GM23338 (cell line): ENCODE measurements at regions not wholly inside any gene's neighbourhood (a gene's known extent, or its start where the extent isn't known, plus 50 kb on each side); places are given as distances from the start of the nearest gene placed in this dataset.

Experiments used
- ATAC-seq: fragments of 200-7000 bp; cut with Tn5 transposase; 3 replicates; pipeline ENCODE4 v1.9.1; 2020
- DNase-seq: peaks from one replicate; pipeline ENCODE4 v3.0.0-alpha.2; 2015; ENCODE audit warnings: low spot score
- H2AFZ ChIP-seq: fragments of 200-600 bp; sonication (generic); 2 replicates; pipeline ENCODE4 v1.8.0; 2016; ENCODE audit warnings: antibody characterized with exemption, mild to moderate bottlenecking, moderate library complexity
- H3F3A ChIP-seq: fragments of 200-600 bp; sonication (generic); replicated peaks from 2 replicates; pipeline ENCODE4 v1.8.0; 2017; ENCODE audit warnings: antibody characterized with exemption, mixed run types, low read depth
- H3K27ac ChIP-seq: fragments of 200-600 bp; sonication (generic); 2 replicates; pipeline ENCODE4 v1.6.1; 2016; ENCODE audit warnings: low read depth
- H3K27me3 ChIP-seq: fragments of 200-600 bp; sonication (generic); 2 replicates; pipeline ENCODE4 v1.8.0; 2016; ENCODE audit warnings: mild to moderate bottlenecking, mixed run types, moderate library complexity; ENCODE audit not compliant: insufficient read depth
- H3K36me3 ChIP-seq: fragments of 200-600 bp; sonication (generic); 2 replicates; pipeline ENCODE4 v1.8.0; 2016; ENCODE audit warnings: mild to moderate bottlenecking; ENCODE audit not compliant: insufficient read depth
- H3K4me1 ChIP-seq: fragments of 200-600 bp; sonication (generic); 2 replicates; pipeline ENCODE4 v1.8.0; 2016; ENCODE audit warnings: mild to moderate bottlenecking, moderate library complexity; ENCODE audit not compliant: insufficient read depth
- H3K4me2 ChIP-seq: fragments of 200-600 bp; sonication (generic); 2 replicates; pipeline ENCODE4 v1.7.1; 2017; ENCODE audit warnings: mixed run types
- H3K4me3 ChIP-seq: fragments of 200-600 bp; sonication (generic); 2 replicates; pipeline ENCODE4 v1.6.1; 2016; ENCODE audit warnings: mixed run types
- H3K79me2 ChIP-seq: fragments of 200-600 bp; sonication (generic); replicated peaks from 2 replicates; pipeline ENCODE4 v1.8.0; 2017; ENCODE audit warnings: mild to moderate bottlenecking; ENCODE audit not compliant: insufficient read depth
- H3K9me2 ChIP-seq: fragments of 200-600 bp; sonication (generic); 2 replicates; pipeline ENCODE4 v1.8.0; 2017; ENCODE audit not compliant: insufficient read depth
- H4K20me1 ChIP-seq: fragments of 200-600 bp; sonication (generic); replicated peaks from 2 replicates; pipeline ENCODE4 v1.8.0; 2017; ENCODE audit warnings: mild to moderate bottlenecking; ENCODE audit not compliant: insufficient read depth
- H3K27ac Mint-ChIP-seq: 2 replicates; pipeline ENCODE4 v1.8.0; 2020; ENCODE audit warnings: inconsistent platforms, mild to moderate bottlenecking, moderate library complexity, mixed read lengths
- H3K27me3 Mint-ChIP-seq: 3 replicates; pipeline ENCODE4 v1.8.0; 2022; ENCODE audit warnings: low read depth, mild to moderate bottlenecking, moderate library complexity, mixed read lengths, inconsistent platforms; ENCODE audit not compliant: insufficient read depth, poor library complexity
- H3K36me3 Mint-ChIP-seq: 3 replicates; pipeline ENCODE4 v1.8.0; 2021; ENCODE audit warnings: low read depth, mild to moderate bottlenecking, inconsistent platforms, moderate library complexity, mixed read lengths
- H3K4me1 Mint-ChIP-seq: 3 replicates; pipeline ENCODE4 v1.8.0; 2020; ENCODE audit warnings: mild to moderate bottlenecking, inconsistent platforms, mixed read lengths
- H3K4me3 Mint-ChIP-seq: 3 replicates; pipeline ENCODE4 v1.8.0; 2021; ENCODE audit warnings: moderate library complexity, mild to moderate bottlenecking, inconsistent platforms, mixed read lengths
- H3K9me3 Mint-ChIP-seq: 3 replicates; pipeline ENCODE4 v1.8.0; 2020; ENCODE audit warnings: moderate library complexity, mild to moderate bottlenecking, inconsistent platforms, mixed read lengths
- CREB1 ChIP-seq: fragments of 250-450 bp; sonication (Bioruptor Pico); IDR thresholded peaks from 2 replicates; pipeline ENCODE4 v1.5.0; 2020; ENCODE audit warnings: low read depth, mild to moderate bottlenecking, moderate library complexity
- CTCF ChIP-seq, 2 experiments: fragments of 200-600 bp in 1 of 2; sonication (generic) in 1 of 2; conservative IDR thresholded peaks; 2 replicates each; pipeline versions ENCODE4 v1.5.1 to v1.6.1; 2016 to 2017; ENCODE audit warnings: antibody characterized with exemption in 2 of 2, low read depth in 2 of 2, mild to moderate bottlenecking in 2 of 2, moderate library complexity in 1 of 2
- ETS1 ChIP-seq: IDR thresholded peaks from 2 replicates; pipeline ENCODE4 v1.6.1; 2016; ENCODE audit warnings: antibody characterized with exemption
- EZH2 ChIP-seq: fragments of 200-600 bp; sonication (generic); IDR thresholded peaks from one replicate; pipeline ENCODE4 v1.8.0; 2017; ENCODE audit warnings: antibody characterized with exemption, mild to moderate bottlenecking, low read depth; ENCODE audit not compliant: unreplicated experiment
- EZH2phosphoT487 ChIP-seq: fragments of 200-600 bp; sonication (generic); IDR thresholded peaks from one replicate; pipeline ENCODE4 v1.8.1; 2018; ENCODE audit warnings: antibody characterized with exemption; ENCODE audit not compliant: unreplicated experiment
- JUNB ChIP-seq: IDR thresholded peaks from one replicate; pipeline ENCODE4 v1.6.1; 2016; ENCODE audit warnings: antibody characterized with exemption; ENCODE audit not compliant: unreplicated experiment
- NANOG ChIP-seq: IDR thresholded peaks from 2 replicates; pipeline ENCODE4 v1.6.1; 2016; ENCODE audit warnings: antibody characterized with exemption, borderline replicate concordance
- POLR2AphosphoS5 ChIP-seq: IDR thresholded peaks from 2 replicates; pipeline ENCODE4 v1.6.1; 2016; ENCODE audit warnings: antibody characterized with exemption, low read depth
- REST ChIP-seq: IDR thresholded peaks from one replicate; pipeline ENCODE4 v1.6.1; 2018; ENCODE audit warnings: antibody characterized with exemption; ENCODE audit not compliant: unreplicated experiment
- STAT1 ChIP-seq: IDR thresholded peaks from one replicate; pipeline ENCODE4 v1.6.1; 2016; ENCODE audit warnings: antibody characterized with exemption; ENCODE audit not compliant: unreplicated experiment
- ZNF114 ChIP-seq: fragments of 250-450 bp; sonication (Bioruptor Pico); IDR thresholded peaks from 2 replicates; pipeline ENCODE4 v1.5.0; 2020; ENCODE audit warnings: mild to moderate bottlenecking, moderate library complexity
- ZNF331 ChIP-seq: fragments of 250-450 bp; sonication (Bioruptor Pico); IDR thresholded peaks from 2 replicates; pipeline ENCODE4 v1.5.0; 2020; ENCODE audit warnings: low read depth, mild to moderate bottlenecking, moderate library complexity
- ZNF462 ChIP-seq: fragments of 250-450 bp; sonication (Bioruptor Pico); IDR thresholded peaks from 2 replicates; pipeline ENCODE4 v1.5.0; 2020; ENCODE audit warnings: mild to moderate bottlenecking, moderate library complexity

GRCh38 chr14:32017587-32017986 is 59.5 kb upstream of the ARHGAP5 start:
- Histone ChIP-seq H3K4me3 (no peak overlapping the region), H3F3A (no peaks in the 10 kb centered on the region), H2AFZ (peak overlapping the region; percentile 43; the same call in 1 of the 2 replicates), H3K4me1 (peaks cover 8% of the 10 kb centered on the region; the same call in 1 of the 2 replicates), H3K27ac (no peak overlapping the region), H3K36me3 (no peaks in the 10 kb centered on the region; the same call in 1 of the 2 replicates), H3K27me3 (no peaks in the 10 kb centered on the region), H3K79me2 (no peaks in the 10 kb centered on the region), H4K20me1 (no peaks in the 10 kb centered on the region), H3K4me2 (no peak overlapping the region), H3K9me2 (peaks cover 12% of the 10 kb centered on the region; the same call in 1 of the 2 replicates)
- DNase-seq = no peak
- peaks cover 13% of the 10 kb centered on the region; the same call in 2 of the 3 replicates for H3K36me3 Mint-ChIP-seq
- no peak for TF ChIP-seq CREB1 (CRISPR knock-in tag)
- TF ChIP-seq NANOG = no peak
- TF ChIP-seq STAT1 = no peak
- TF ChIP-seq EZH2 = no peak
- TF ChIP-seq ZNF114 (CRISPR knock-in tag) = no peak
- no peak for TF ChIP-seq EZH2phosphoT487
- no peak for TF ChIP-seq JUNB
- TF ChIP-seq POLR2AphosphoS5 = no peak
- TF ChIP-seq ZNF331 (CRISPR knock-in tag) = no peak
- no peak for TF ChIP-seq ZNF462 (CRISPR knock-in tag)
- TF ChIP-seq ETS1 = no peak
- TF ChIP-seq CTCF (conservative IDR thresholded peaks at IDR 0.05; ENCODE audit: low read depth in 2 of 2) = no peak
- TF ChIP-seq REST = no peak
- H3K9me3 Mint-ChIP-seq = peaks cover 12% of the 10 kb centered on the region
- H3K27me3 Mint-ChIP-seq = peaks cover 5% of the 10 kb centered on the region
- no peak for ATAC-seq
- H3K4me1 Mint-ChIP-seq = peaks cover 3% of the 10 kb centered on the region; the same call in 2 of the 3 replicates
- no peak overlapping the region for H3K27ac Mint-ChIP-seq
- no peak overlapping the region for H3K4me3 Mint-ChIP-seq
